Gastrocnemius medialis (tissue), 4 donors: ENCODE measurements at regions not wholly inside any gene's neighbourhood (a gene's known extent, or its start where the extent isn't known, plus 50 kb on each side); places are given as distances from the start of the nearest gene placed in this dataset.
"Not testable (repeated sequence)": the region's sequence is repeated elsewhere in the genome, so short reads cannot be mapped to it uniquely, and the experiment has no call there.

Experiments used
- ATAC-seq, 2 donors: fragments of 150-250 bp; one replicate each; pipeline ENCODE4 v1.9.1; 2016
- DNase-seq, 2 donors: peaks; one replicate each; pipeline ENCODE4 v3.0.0-alpha.2; 2019
- H3K27ac ChIP-seq, 4 donors: fragments of 200-600 bp; sonication (generic); 1 replicate in 1 of 4; 2 replicates in 3 of 4; pipeline ENCODE4 v1.5.1; 2016 to 2018; ENCODE audit warnings: mild to moderate bottlenecking in 2 of 4, moderate library complexity in 1 of 4
- H3K27me3 ChIP-seq, 3 donors: fragments of 200-600 bp; sonication (generic) in 2 of 3; 1 replicate in 1 of 3; 2 replicates in 2 of 3; pipeline versions ENCODE4 v1.5.1 to v1.6.0; 2016 to 2019; ENCODE audit warnings: mild to moderate bottlenecking in 1 of 3, moderate library complexity in 1 of 3
- H3K36me3 ChIP-seq, 2 donors: fragments of 200-600 bp; sonication (generic) in 1 of 2; one replicate each; pipeline ENCODE4 v1.5.1; 2017 to 2018
- H3K4me1 ChIP-seq, 2 donors: fragments of 200-600 bp; sonication (generic) in 1 of 2; one replicate each; pipeline ENCODE4 v1.5.1; 2016 to 2017; ENCODE audit warnings: mild to moderate bottlenecking in 2 of 2
- H3K4me3 ChIP-seq, 4 donors: fragments of 200-600 bp; sonication (generic) in 3 of 4; 1 replicate in 1 of 4; 2 replicates in 3 of 4; pipeline ENCODE4 v1.5.1; 2016 to 2019; ENCODE audit warnings: mild to moderate bottlenecking in 2 of 4
- H3K9me3 ChIP-seq, 3 donors: fragments of 200-600 bp; sonication (generic) in 2 of 3; 1 replicate in 1 of 3; 2 replicates in 2 of 3; pipeline ENCODE4 v1.5.1; 2016 to 2019
- CTCF ChIP-seq, 5 experiments: fragments of 450-650 bp in 3 of 5; fragments of 200-600 bp in 2 of 5; sonication (generic) in 2 of 5; IDR thresholded peaks in 4 of 5; conservative IDR thresholded peaks in 1 of 5; 1 replicate in 4 of 5; 2 replicates in 1 of 5; pipeline ENCODE4 v1.5.1; 2016 to 2019; ENCODE audit warnings: antibody characterized with exemption in 5 of 5, mild to moderate bottlenecking in 3 of 5, moderate library complexity in 3 of 5
- POLR2A ChIP-seq, 2 donors: fragments of 450-650 bp; IDR thresholded peaks; one replicate each; pipeline ENCODE4 v1.6.1; 2017; ENCODE audit warnings: antibody characterized with exemption in 2 of 2, mild to moderate bottlenecking in 2 of 2, moderate library complexity in 2 of 2
- in situ Hi-C, 4 donors: fragments of 200-750 bp; cut with MboI; loops; one replicate each; pipeline versions ENCODE4 v1.15.0 to v1.8.0; 2017; ENCODE audit warnings: low sequenced_read_pairs in 4 of 4
- intact Hi-C: fragments of 100-400 bp; cut with DNase I; formaldehyde crosslinking; loops from one replicate; pipeline ENCODE4 v1.15.1; 2023; ENCODE audit warnings: low total_unique reads

- Histone ChIP-seq H3K27me3 (no peaks in the 10 kb centered on the region), H3K9me3 (no peaks in the 10 kb centered on the region), H3K4me3 (no peak overlapping the region), H3K36me3 (no peaks in the 10 kb centered on the region), H3K4me1 (no peaks in the 10 kb centered on the region), H3K27ac (no peak overlapping the region)
- TF ChIP-seq CTCF (IDR thresholded peaks at IDR 0.05 in 4 of 5, conservative IDR thresholded peaks at IDR 0.05 in 1 of 5) (peak in 1 of 5 experiments; percentile 30), POLR2A (IDR thresholded peaks at IDR 0.05) (no peak)
- ATAC-seq, result no peak
- intact Hi-C loops (loop anchor here (10.0 kb wide), 1 partner anchor 239 kb away; no protein-coding TSS in a partner anchor), in situ Hi-C loops (loop anchor here in 1 of 4 donors (25.0 kb wide), 1 partner anchor 939 kb away; no protein-coding TSS in a partner anchor)
- no peak for DNase-seq
These were observed 340.3 kb upstream of the CDH5 start for GRCh38 chr16:66026211-66026610.

GRCh38 chr16:66025751-66026150 is 340.7 kb upstream of the CDH5 start:
- H3K4me3 ChIP-seq, result no peak overlapping the region
- intact Hi-C loops, result loop anchor here (10.0 kb wide), 1 partner anchor 239 kb away; no protein-coding TSS in a partner anchor
- in situ Hi-C loops, result loop anchor here in 1 of 4 donors (25.0 kb wide), 1 partner anchor 938 kb away; no protein-coding TSS in a partner anchor
- H3K27ac ChIP-seq, result no peak overlapping the region
- DNase-seq (no peak), ATAC-seq (no peak)
- H3K4me1 ChIP-seq, result no peaks in the 10 kb centered on the region
- no peak for TF ChIP-seq CTCF (IDR thresholded peaks at IDR 0.05 in 4 of 5, conservative IDR thresholded peaks at IDR 0.05 in 1 of 5)
- no peak for TF ChIP-seq POLR2A (IDR thresholded peaks at IDR 0.05)
- no peaks in the 10 kb centered on the region for H3K9me3 ChIP-seq
- H3K27me3 ChIP-seq, result no peaks in the 10 kb centered on the region
- H3K36me3 ChIP-seq, result no peaks in the 10 kb centered on the region

GRCh38 chr16:66024567-66024966 is 341.9 kb upstream of the CDH5 start:
- H3K9me3 ChIP-seq, H3K4me1 ChIP-seq, H3K27me3 ChIP-seq, in situ Hi-C loops, H3K36me3 ChIP-seq, H3K4me3 ChIP-seq, H3K27ac ChIP-seq, ATAC-seq, DNase-seq: not testable (repeated sequence)
- intact Hi-C loops, result loop anchor here (10.0 kb wide), 1 partner anchor 240 kb away; no protein-coding TSS in a partner anchor

- TF ChIP-seq CTCF (IDR thresholded peaks at IDR 0.05 in 4 of 5, conservative IDR thresholded peaks at IDR 0.05 in 1 of 5) (no peak), POLR2A (IDR thresholded peaks at IDR 0.05) (no peak)
- no peaks in the 10 kb centered on the region for H3K9me3 ChIP-seq
- H3K4me3 ChIP-seq, result no peak overlapping the region
- no peaks in the 10 kb centered on the region for H3K36me3 ChIP-seq
- no peak overlapping the region for H3K27ac ChIP-seq
- no peaks in the 10 kb centered on the region for H3K4me1 ChIP-seq
- DNase-seq, result no peak
- H3K27me3 ChIP-seq, result no peaks in the 10 kb centered on the region
- intact Hi-C loops (loop anchor here (10.0 kb wide), 1 partner anchor 241 kb away; no protein-coding TSS in a partner anchor), in situ Hi-C loops (no loop called here)
- ATAC-seq, result no peak
These were observed 343.0 kb upstream of the CDH5 start for GRCh38 chr16:66023481-66023880.

- in situ Hi-C loops, result no loop called here
- Histone ChIP-seq H3K36me3 (no peaks in the 10 kb centered on the region), H3K27ac (no peak overlapping the region), H3K9me3 (no peaks in the 10 kb centered on the region), H3K4me1 (no peaks in the 10 kb centered on the region), H3K4me3 (no peak overlapping the region), H3K27me3 (no peaks in the 10 kb centered on the region)
- DNase-seq (no peak), ATAC-seq (peak in 1 of 2 donors; percentile 32)
- TF ChIP-seq POLR2A (IDR thresholded peaks at IDR 0.05) (no peak), CTCF (IDR thresholded peaks at IDR 0.05 in 4 of 5, conservative IDR thresholded peaks at IDR 0.05 in 1 of 5) (no peak)
- intact Hi-C loops, result loop anchor here (10.0 kb wide), 1 partner anchor 244 kb away; no protein-coding TSS in a partner anchor
These were observed 345.8 kb upstream of the CDH5 start for GRCh38 chr16:66020642-66021041.
